Neural cell (in vitro differentiated cells): ENCODE measurements at regions not wholly inside any gene's neighbourhood (a gene's known extent, or its start where the extent isn't known, plus 50 kb on each side); places are given as distances from the start of the nearest gene placed in this dataset.

ENCODE experiments used
- H2AFZ ChIP-seq: fragments of 200-600, 300-800 bp; sonication (generic), shearing (Covaris generic); 2 replicates; pipeline ENCODE4 v1.6.0; 2014; ENCODE audit warnings: low read depth, mild to moderate bottlenecking, antibody characterized with exemption, low read length, moderate library complexity
- H3F3A ChIP-seq: fragments of 200-600 bp; shearing (Covaris generic); 2 replicates; pipeline ENCODE4 v1.6.1; 2016; ENCODE audit warnings: mild to moderate bottlenecking, moderate library complexity, mixed read lengths, antibody characterized with exemption, low read length; ENCODE audit not compliant: insufficient read depth, poor library complexity, severe bottlenecking
- H3K27ac ChIP-seq: fragments of 200-600, 300-800 bp; sonication (generic), shearing (Covaris generic); 2 replicates; pipeline ENCODE4 v1.5.1; 2014; ENCODE audit warnings: mild to moderate bottlenecking, low read length, moderate library complexity
- H3K27me3 ChIP-seq: fragments of 300-800, 200-600 bp; sonication (generic), shearing (Covaris generic); 2 replicates; pipeline ENCODE4 v1.6.0; 2014; ENCODE audit warnings: mild to moderate bottlenecking, low read depth, low read length, moderate library complexity; ENCODE audit not compliant: insufficient read depth
- H3K36me3 ChIP-seq: fragments of 300-800, 200-600 bp; sonication (generic), shearing (Covaris generic); 2 replicates; pipeline ENCODE4 v1.5.1; 2014; ENCODE audit warnings: mild to moderate bottlenecking, antibody characterized with exemption, low read length, moderate library complexity; ENCODE audit not compliant: insufficient read depth
- H3K4me2 ChIP-seq: fragments of 300-800, 200-600 bp; sonication (generic), shearing (Covaris generic); 2 replicates; pipeline ENCODE4 v1.6.0; 2014; ENCODE audit warnings: mild to moderate bottlenecking, low read length
- H3K4me3 ChIP-seq: fragments of 300-800, 200-600 bp; sonication (generic), shearing (Covaris generic); 2 replicates; pipeline ENCODE4 v1.5.1; 2014; ENCODE audit warnings: mild to moderate bottlenecking, low read length, moderate library complexity
- H3K79me2 ChIP-seq: fragments of 200-600 bp; shearing (Covaris generic); replicated peaks from 2 replicates; pipeline ENCODE4 v1.6.0; 2014; ENCODE audit warnings: mild to moderate bottlenecking, low read length, moderate library complexity; ENCODE audit not compliant: insufficient read depth
- H3K9ac ChIP-seq: fragments of 300-800, 200-600 bp; sonication (generic), shearing (Covaris generic); 2 replicates; pipeline ENCODE4 v1.6.1; 2016; ENCODE audit warnings: mild to moderate bottlenecking, low read length, mixed read lengths
- H3K9me2 ChIP-seq: fragments of 200-600 bp; shearing (Covaris generic); 2 replicates; pipeline ENCODE4 v1.6.1; 2016; ENCODE audit warnings: mild to moderate bottlenecking, low read length, mixed read lengths; ENCODE audit not compliant: insufficient read depth
- H3K9me3 ChIP-seq: fragments of 200-600, 300-800 bp; sonication (generic), shearing (Covaris generic); 2 replicates; pipeline ENCODE4 v1.6.1; 2016; ENCODE audit warnings: mild to moderate bottlenecking, mixed run types, low read length, moderate library complexity, mixed read lengths
- H4K20me1 ChIP-seq: fragments of 200-600 bp; shearing (Covaris generic); 2 replicates; pipeline ENCODE4 v1.6.1; 2016; ENCODE audit warnings: mild to moderate bottlenecking, mixed run types; ENCODE audit not compliant: insufficient read depth
- EP300 ChIP-seq: fragments of 450-650 bp; conservative IDR thresholded peaks from 2 replicates; pipeline ENCODE4 v1.6.1; 2014; ENCODE audit warnings: antibody characterized with exemption, mild to moderate bottlenecking, moderate library complexity; ENCODE audit not compliant: poor library complexity, severe bottlenecking
- EZH2 ChIP-seq: fragments of 200-600, 300-800 bp; shearing (Covaris generic), sonication (generic); IDR thresholded peaks from 2 replicates; pipeline ENCODE4 v1.6.1; 2014; ENCODE audit warnings: antibody characterized with exemption, low read length, borderline replicate concordance, mild to moderate bottlenecking; ENCODE audit not compliant: insufficient read depth, poor library complexity, severe bottlenecking
- MXI1 ChIP-seq: fragments of 450-650 bp; conservative IDR thresholded peaks from 2 replicates; pipeline ENCODE4 v1.6.1; 2014; ENCODE audit warnings: antibody characterized with exemption, mild to moderate bottlenecking; ENCODE audit not compliant: poor library complexity, severe bottlenecking
- POLR2AphosphoS5 ChIP-seq: IDR thresholded peaks from 2 replicates; pipeline ENCODE4 v1.6.1; 2012
- RAD21 ChIP-seq: fragments of 450-650 bp; conservative IDR thresholded peaks from 2 replicates; pipeline ENCODE4 v1.6.1; 2014; ENCODE audit warnings: antibody characterized with exemption, mild to moderate bottlenecking, moderate library complexity
- TF ChIP-seq, protein P1 (sequence below): fragments of 450-650 bp; IDR thresholded peaks from 2 replicates; pipeline ENCODE4 v1.5.1; 2014; ENCODE audit warnings: antibody characterized with exemption, mild to moderate bottlenecking, moderate library complexity; ENCODE audit not compliant: poor library complexity, severe bottlenecking
- TF ChIP-seq, protein P2 (sequence below): IDR thresholded peaks from 2 replicates; pipeline ENCODE4 v1.6.1; 2012; ENCODE audit warnings: borderline replicate concordance

DNA sequence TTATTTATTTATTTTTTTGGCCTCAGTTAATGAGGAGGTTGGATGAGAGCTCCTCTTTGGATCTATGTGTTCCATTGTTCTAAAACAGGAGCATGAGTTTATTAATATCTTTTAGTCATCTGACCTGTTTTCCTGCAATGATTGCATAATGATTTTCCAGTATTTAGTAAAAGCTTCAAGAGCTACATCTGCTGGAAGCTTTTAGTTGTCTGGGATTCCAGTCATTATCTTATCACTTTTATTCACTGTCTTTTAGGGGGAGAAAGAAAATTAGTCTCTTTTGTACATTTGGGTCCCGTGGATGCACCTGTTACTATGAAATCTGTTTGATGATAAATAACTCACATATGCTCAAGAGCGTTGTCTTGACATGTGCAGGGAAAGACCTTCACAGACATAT, 1270.0 kb downstream of the ROBO1 start:
- Histone ChIP-seq H3K36me3 (no peaks in the 10 kb centered on the region), H3K9me2 (no peaks in the 10 kb centered on the region), H3K27me3 (no peaks in the 10 kb centered on the region), H3K4me2 (no peak overlapping the region), H3F3A (peaks cover 5% of the 10 kb centered on the region), H3K9ac (no peak overlapping the region), H3K27ac (peak overlapping the region; percentile 39), H3K79me2 (no peaks in the 10 kb centered on the region), H4K20me1 (no peaks in the 10 kb centered on the region), H3K9me3 (no peaks in the 10 kb centered on the region), H3K4me3 (no peak overlapping the region), H2AFZ (no peak overlapping the region)
- TF ChIP-seq RAD21, result peak; percentile 47
- TF ChIP-seq EP300, result no peak
- TF ChIP-seq, protein P1, sequence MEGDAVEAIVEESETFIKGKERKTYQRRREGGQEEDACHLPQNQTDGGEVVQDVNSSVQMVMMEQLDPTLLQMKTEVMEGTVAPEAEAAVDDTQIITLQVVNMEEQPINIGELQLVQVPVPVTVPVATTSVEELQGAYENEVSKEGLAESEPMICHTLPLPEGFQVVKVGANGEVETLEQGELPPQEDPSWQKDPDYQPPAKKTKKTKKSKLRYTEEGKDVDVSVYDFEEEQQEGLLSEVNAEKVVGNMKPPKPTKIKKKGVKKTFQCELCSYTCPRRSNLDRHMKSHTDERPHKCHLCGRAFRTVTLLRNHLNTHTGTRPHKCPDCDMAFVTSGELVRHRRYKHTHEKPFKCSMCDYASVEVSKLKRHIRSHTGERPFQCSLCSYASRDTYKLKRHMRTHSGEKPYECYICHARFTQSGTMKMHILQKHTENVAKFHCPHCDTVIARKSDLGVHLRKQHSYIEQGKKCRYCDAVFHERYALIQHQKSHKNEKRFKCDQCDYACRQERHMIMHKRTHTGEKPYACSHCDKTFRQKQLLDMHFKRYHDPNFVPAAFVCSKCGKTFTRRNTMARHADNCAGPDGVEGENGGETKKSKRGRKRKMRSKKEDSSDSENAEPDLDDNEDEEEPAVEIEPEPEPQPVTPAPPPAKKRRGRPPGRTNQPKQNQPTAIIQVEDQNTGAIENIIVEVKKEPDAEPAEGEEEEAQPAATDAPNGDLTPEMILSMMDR, result peak; percentile 47
- no peak for TF ChIP-seq POLR2AphosphoS5

DNA sequence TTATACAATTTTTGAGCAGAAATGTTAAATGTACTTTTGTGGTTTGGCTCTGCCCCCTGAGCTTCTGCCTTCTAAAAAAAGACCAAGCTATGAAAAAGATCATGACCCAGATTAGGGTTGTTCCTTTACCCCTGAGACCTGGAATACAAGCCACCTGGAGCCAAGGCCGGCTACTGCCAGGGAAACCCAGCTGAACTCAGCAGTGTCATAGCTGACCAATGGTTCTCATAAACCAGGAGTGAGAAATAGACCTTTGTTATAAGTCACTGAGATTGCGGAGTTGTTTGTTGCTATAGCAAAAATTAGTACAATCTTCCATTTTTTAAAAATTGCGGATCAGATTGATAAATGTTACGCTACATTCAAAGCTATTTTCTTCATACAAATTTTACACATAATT, 1261.7 kb downstream of the ROBO1 start:
- Histone ChIP-seq H3K27me3 (no peaks in the 10 kb centered on the region), H3K9ac (no peak overlapping the region), H3K4me3 (no peak overlapping the region), H4K20me1 (no peaks in the 10 kb centered on the region), H3K9me2 (no peaks in the 10 kb centered on the region), H3F3A (no peaks in the 10 kb centered on the region), H3K27ac (no peak overlapping the region), H3K36me3 (no peaks in the 10 kb centered on the region), H3K79me2 (no peaks in the 10 kb centered on the region), H3K4me2 (no peak overlapping the region), H2AFZ (no peak overlapping the region), H3K9me3 (no peaks in the 10 kb centered on the region)
- TF ChIP-seq EZH2, result no peak
- TF ChIP-seq, protein P2, sequence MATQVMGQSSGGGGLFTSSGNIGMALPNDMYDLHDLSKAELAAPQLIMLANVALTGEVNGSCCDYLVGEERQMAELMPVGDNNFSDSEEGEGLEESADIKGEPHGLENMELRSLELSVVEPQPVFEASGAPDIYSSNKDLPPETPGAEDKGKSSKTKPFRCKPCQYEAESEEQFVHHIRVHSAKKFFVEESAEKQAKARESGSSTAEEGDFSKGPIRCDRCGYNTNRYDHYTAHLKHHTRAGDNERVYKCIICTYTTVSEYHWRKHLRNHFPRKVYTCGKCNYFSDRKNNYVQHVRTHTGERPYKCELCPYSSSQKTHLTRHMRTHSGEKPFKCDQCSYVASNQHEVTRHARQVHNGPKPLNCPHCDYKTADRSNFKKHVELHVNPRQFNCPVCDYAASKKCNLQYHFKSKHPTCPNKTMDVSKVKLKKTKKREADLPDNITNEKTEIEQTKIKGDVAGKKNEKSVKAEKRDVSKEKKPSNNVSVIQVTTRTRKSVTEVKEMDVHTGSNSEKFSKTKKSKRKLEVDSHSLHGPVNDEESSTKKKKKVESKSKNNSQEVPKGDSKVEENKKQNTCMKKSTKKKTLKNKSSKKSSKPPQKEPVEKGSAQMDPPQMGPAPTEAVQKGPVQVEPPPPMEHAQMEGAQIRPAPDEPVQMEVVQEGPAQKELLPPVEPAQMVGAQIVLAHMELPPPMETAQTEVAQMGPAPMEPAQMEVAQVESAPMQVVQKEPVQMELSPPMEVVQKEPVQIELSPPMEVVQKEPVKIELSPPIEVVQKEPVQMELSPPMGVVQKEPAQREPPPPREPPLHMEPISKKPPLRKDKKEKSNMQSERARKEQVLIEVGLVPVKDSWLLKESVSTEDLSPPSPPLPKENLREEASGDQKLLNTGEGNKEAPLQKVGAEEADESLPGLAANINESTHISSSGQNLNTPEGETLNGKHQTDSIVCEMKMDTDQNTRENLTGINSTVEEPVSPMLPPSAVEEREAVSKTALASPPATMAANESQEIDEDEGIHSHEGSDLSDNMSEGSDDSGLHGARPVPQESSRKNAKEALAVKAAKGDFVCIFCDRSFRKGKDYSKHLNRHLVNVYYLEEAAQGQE, result no peak

DNA sequence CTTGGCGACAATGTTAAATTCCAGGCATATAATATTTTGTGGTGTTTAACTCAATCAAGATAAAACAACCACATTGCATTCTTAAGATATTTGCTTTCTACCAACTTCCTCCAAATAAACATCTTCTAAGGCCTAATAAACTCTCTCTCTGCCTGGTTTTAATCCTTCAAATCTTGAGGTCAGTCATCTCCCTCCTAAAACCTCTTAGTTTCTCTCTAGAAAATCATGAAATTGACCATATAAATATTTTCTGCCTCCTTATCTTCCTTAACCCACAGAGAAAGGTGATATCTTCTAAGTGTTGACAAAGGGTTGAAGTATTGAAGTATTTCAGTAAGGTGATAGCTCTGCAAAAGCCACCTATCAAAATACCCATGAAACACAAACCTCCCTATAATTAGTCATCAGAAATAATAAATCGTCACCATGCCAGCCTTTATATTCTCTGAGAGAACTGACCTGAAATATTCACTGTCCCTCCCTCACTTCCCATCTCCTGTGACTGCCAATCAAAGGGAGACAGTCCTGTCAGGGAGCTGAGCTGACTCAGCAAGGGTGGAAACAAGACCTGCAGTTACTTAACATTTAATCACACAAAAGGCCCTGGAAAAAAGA, 1261.1 kb downstream of the ROBO1 start:
- Histone ChIP-seq H3K79me2 (no peaks in the 10 kb centered on the region), H3K9me3 (no peaks in the 10 kb centered on the region), H4K20me1 (no peaks in the 10 kb centered on the region), H3K27ac (no peak overlapping the region), H3K4me3 (no peak overlapping the region), H3K9ac (no peak overlapping the region), H3K4me2 (no peak overlapping the region), H3F3A (no peaks in the 10 kb centered on the region), H3K36me3 (no peaks in the 10 kb centered on the region), H3K9me2 (no peaks in the 10 kb centered on the region), H3K27me3 (no peaks in the 10 kb centered on the region), H2AFZ (no peak overlapping the region)
- TF ChIP-seq EZH2, result no peak
- TF ChIP-seq, protein P2, result no peak
- no peak for TF ChIP-seq MXI1
- TF ChIP-seq EP300, result peak; percentile 26
